Mammary epithelial cell (primary cell): ENCODE measurements at regions not wholly inside any gene's neighbourhood (a gene's known extent, or its start where the extent isn't known, plus 50 kb on each side); places are given as distances from the start of the nearest gene placed in this dataset.

Experiments used
- CTCF ChIP-seq, 2 donors: IDR thresholded peaks in 1 of 2; conservative IDR thresholded peaks in 1 of 2; 2 replicates each; pipeline ENCODE4 v1.5.1; 2011 to 2012; ENCODE audit warnings: inconsistent platforms in 2 of 2, low read length in 2 of 2, mild to moderate bottlenecking in 2 of 2, control low read depth in 1 of 2, low read depth in 1 of 2; ENCODE audit not compliant: insufficient read depth in 1 of 2; ENCODE audit errors: extremely low read depth in 1 of 2
- EZH2 ChIP-seq: IDR thresholded peaks from 2 replicates; pipeline ENCODE4 v1.6.1; 2012; ENCODE audit warnings: low read length, inconsistent platforms, borderline replicate concordance

DNA sequence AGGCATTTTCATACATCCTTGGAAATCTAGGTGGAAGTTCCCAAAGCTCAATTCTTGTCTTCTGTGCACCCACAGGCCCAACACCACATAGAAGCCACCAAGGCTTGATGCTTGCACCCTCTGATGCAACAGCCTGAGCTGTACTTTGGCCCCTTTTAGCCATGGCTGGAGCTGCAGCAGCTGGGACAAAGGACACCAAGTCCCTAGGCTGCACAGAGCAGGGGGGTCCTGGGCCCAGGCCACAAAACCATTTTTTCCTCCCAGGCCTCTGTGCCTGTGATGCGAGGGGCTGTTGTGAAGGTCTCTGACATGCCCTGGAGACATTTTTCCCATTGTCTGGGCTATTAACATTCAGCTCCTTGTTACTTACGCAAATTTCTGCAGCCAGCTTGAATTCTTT is 124.0 kb upstream of the S100G start:
- TF ChIP-seq CTCF (conservative IDR thresholded peaks at IDR 0.05 in 1 of 2, IDR thresholded peaks at IDR 0.05 in 1 of 2; ENCODE audit: extremely low read depth in 1 of 2, insufficient read depth in 1 of 2, low read depth in 1 of 2, low read length in 2 of 2) (no peak), EZH2 (no peak)
